ENCODE measurements at regions not wholly inside any gene's neighbourhood (a gene's known extent, or its start where the extent isn't known, plus 50 kb on each side); places are given as distances from the start of the nearest gene placed in this dataset.

DNA sequence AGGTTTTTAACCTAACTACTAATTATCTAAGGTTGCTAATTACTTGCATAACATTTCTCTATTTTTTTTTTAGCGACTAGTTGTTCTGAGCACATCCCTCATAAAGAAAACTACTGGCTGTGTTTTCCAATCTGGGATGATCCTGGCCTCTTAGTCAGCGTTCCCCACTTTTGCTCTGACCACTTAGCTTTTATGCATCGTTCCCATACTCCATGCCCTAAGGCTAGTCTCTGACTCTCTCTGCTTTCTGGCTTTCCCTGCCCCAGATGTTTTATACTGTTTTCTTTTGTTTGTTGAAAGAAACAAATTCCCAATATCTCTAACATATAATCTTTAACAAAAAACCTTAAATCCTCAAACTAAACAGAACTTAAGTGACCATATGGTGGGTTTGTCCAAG lies 217.9 kb downstream of the SPATA31D1 start:
- H3K4me3 ChIP-seq (ENCODE audit: low read depth, low read length) = no peak overlapping the region
- no peaks in the 10 kb centered on the region for H3K36me3 ChIP-seq (ENCODE audit: control insufficient read depth, insufficient read depth, low read length)
- no peak for FAIRE-seq
- DNase-seq (ENCODE audit: low read depth) = peak; percentile 23
- TF ChIP-seq CTCF (IDR thresholded peaks at IDR 0.05; ENCODE audit: insufficient read depth, low read length, severe bottlenecking) = no peak
- H3K27me3 ChIP-seq (ENCODE audit: control insufficient read depth, insufficient read depth, low read length) = no peaks in the 10 kb centered on the region

- H3K36me3 ChIP-seq (ENCODE audit: control insufficient read depth, insufficient read depth, low read length) = no peaks in the 10 kb centered on the region
- no peak overlapping the region for H3K4me3 ChIP-seq (ENCODE audit: low read depth, low read length)
- no peak for TF ChIP-seq CTCF (IDR thresholded peaks at IDR 0.05; ENCODE audit: insufficient read depth, low read length, severe bottlenecking)
- no peaks in the 10 kb centered on the region for H3K27me3 ChIP-seq (ENCODE audit: control insufficient read depth, insufficient read depth, low read length)
- no peak for FAIRE-seq
- peak; percentile 22 for DNase-seq (ENCODE audit: low read depth)
Observed at GRCh38 chr9:82206946-82207345, 218.4 kb downstream of the SPATA31D1 start.

- Histone ChIP-seq H3K4me3 (ENCODE audit: low read depth, low read length) (no peak overlapping the region), H3K27me3 (ENCODE audit: control insufficient read depth, insufficient read depth, low read length) (no peaks in the 10 kb centered on the region), H3K36me3 (ENCODE audit: control insufficient read depth, insufficient read depth, low read length) (no peaks in the 10 kb centered on the region)
- FAIRE-seq (no peak), DNase-seq (ENCODE audit: low read depth) (peak; percentile 75)
- no peak for TF ChIP-seq CTCF (IDR thresholded peaks at IDR 0.05; ENCODE audit: insufficient read depth, low read length, severe bottlenecking)
Observed at GRCh38 chr9:82208741-82209450, 220.3 kb downstream of the SPATA31D1 start.

DNA sequence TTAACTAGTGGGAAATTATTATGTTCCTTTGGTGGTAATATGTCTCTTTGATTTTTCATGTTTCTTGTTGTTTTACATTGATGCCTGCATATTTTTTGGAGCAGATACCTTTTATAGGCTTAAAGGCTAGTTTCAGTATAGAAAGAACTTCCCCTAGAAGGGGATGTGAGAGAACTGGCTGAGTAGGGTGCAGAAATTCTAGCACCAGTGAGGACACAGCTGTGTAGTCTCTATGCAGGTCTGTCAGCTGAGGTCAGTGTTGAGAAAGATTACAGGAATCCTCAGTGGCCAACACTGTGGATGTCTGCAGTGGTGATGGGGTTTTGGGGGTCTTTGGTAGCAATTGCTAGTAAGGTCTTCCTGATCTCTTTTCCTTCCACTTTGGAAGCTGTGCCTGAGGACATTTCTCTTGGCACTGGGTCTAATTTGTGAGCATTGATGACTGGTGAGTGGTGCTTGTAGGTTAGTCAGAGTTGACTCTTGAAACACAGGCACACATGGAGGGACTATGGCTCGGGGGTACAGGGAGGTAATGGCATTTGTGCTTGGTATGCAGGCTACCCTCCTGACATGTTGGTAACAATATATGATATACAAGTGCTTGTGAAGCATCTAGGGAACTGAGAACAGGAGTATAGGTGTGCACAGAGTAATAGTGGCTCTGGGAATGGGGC lies 221.4 kb downstream of the SPATA31D1 start:
- peak; percentile 69 for DNase-seq (ENCODE audit: low read depth)

DNA sequence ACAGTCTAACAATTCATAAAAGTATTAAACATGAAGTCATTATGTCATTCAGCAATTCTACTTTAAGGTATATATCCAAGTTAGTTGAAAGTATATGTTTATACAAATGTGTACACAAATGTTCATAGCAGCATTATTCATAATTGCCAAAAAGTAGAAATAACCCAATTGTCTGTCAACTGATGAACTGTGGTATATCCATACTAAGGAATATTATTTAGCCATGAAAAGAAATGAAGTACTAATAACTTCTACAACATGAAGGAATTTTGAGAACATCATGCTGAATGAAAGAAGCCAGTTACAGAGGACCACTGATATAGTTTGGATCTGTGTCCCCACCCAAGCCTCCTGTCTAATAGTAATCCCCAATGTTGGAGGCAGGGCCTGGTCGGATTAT lies 224.3 kb downstream of the SPATA31D1 start:
- no peaks in the 10 kb centered on the region for H3K36me3 ChIP-seq (ENCODE audit: control insufficient read depth, insufficient read depth, low read length)
- no peaks in the 10 kb centered on the region for H3K27me3 ChIP-seq (ENCODE audit: control insufficient read depth, insufficient read depth, low read length)
- TF ChIP-seq CTCF (IDR thresholded peaks at IDR 0.05; ENCODE audit: insufficient read depth, low read length, severe bottlenecking) = no peak
- H3K4me3 ChIP-seq (ENCODE audit: low read depth, low read length) = no peak overlapping the region
- FAIRE-seq (no peak), DNase-seq (ENCODE audit: low read depth) (no peak)

More for the DNA sequence above, 221.4 kb downstream of the SPATA31D1 start:
- FAIRE-seq = no peak
- Histone ChIP-seq H3K4me3 (ENCODE audit: low read depth, low read length) (no peak overlapping the region), H3K27me3 (ENCODE audit: control insufficient read depth, insufficient read depth, low read length) (no peaks in the 10 kb centered on the region), H3K36me3 (ENCODE audit: control insufficient read depth, insufficient read depth, low read length) (no peaks in the 10 kb centered on the region)
- TF ChIP-seq CTCF (IDR thresholded peaks at IDR 0.05; ENCODE audit: insufficient read depth, low read length, severe bottlenecking) = no peak

Data from bronchial epithelial cell (primary cell).